ENCODE measurements at regions not wholly inside any gene's neighbourhood (a gene's known extent, or its start where the extent isn't known, plus 50 kb on each side); places are given as distances from the start of the nearest gene placed in this dataset.

GRCh38 chr6:139647841-139648240 is 273.4 kb upstream of the CITED2 start:
- no peak for DNase-seq (ENCODE audit: low spot score in 2 of 2)
- no peak for FAIRE-seq

DNA sequence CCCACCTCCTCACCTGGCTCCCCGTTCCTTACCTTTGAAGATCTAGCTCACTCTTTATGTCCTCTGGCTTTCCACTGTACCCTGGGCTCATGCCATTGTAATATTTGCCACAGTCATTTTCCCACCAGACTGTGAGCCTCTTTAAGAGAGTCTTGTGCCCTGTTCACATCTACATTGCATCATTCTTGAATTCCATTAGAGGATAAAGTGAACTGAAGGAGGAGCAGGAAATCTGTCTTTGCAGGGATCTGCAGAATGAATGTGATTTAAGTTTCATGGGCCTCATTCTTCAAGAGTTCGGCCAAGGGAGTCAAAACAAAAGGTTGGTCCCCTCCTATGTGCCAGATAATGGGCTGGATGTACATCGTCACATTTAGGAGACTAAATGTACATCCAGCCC is 272.6 kb upstream of the CITED2 start:
- DNase-seq (ENCODE audit: low spot score in 2 of 2) (no peak), FAIRE-seq (no peak)

- DNase-seq (ENCODE audit: low spot score in 2 of 2), result no peak
- FAIRE-seq, result no peak
Measured at GRCh38 chr6:139644821-139645220, 270.4 kb upstream of the CITED2 start.

DNA sequence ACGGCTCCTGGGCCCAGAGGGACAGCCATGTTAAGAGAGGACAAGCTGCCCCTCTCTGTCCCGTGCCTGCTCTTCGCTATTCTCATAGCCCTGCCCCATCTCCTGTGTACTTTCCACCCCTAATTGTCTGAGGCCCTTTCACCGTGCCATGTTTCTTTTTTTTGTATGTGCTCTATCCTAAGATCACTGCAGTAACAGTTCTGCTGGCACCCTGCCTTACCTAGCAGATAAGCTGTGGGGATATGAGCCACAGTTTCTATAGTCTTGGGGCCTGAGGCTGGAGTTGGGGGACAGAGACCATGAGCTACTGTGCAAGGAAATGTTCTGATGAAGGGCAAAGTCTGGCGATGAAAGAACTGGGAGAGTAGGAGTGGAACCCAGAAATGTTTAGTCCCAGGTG is 269.5 kb upstream of the CITED2 start:
- FAIRE-seq, result no peak
- no peak for DNase-seq (ENCODE audit: low spot score in 2 of 2)

- no peak for FAIRE-seq
- no peak for DNase-seq (ENCODE audit: low spot score in 2 of 2)
Measured at GRCh38 chr6:139642346-139642745, 267.9 kb upstream of the CITED2 start.

DNA sequence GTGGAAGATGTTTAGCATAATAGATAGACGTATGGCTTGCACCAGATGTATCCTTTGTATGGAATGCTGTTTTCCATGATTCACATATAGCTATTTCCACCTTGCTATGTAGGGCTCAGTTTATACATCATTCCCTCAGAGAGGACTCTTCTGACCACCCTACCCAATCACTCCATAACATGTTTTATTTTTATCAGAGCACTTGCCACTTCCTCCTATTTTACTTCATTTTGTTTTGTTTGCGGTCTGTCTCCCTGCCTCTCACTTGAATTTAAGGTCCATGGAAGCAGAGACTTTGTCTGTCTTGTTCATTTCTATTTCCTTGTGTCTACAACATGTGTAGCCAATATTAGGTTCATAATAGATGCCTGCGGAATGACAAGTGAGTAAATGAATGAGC is 266.9 kb upstream of the CITED2 start:
- no peak for FAIRE-seq
- DNase-seq (ENCODE audit: low spot score in 2 of 2), result no peak

- DNase-seq (ENCODE audit: low spot score in 2 of 2) (no peak), FAIRE-seq (no peak)
Measured at GRCh38 chr6:139640921-139641320, 266.5 kb upstream of the CITED2 start.

DNA sequence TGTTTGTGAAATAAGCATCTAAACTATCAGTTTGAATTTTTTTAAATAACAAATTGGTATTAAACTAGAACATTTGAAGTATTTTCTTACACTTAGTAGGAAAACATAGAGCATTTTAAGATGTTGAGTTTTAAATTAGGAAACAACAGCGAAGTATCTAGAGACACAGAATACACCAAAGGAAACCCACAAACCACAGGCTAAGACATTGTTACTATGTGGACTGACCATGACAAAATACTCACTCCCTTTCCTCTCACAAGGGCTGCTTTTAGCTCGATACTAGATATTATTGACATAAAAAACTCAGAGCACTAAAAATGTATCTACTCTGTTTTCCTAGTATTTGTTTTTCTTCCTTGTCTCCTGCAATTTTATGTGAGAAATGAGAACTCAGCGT is 266.0 kb upstream of the CITED2 start:
- no peak for FAIRE-seq

GRCh38 chr6:139639507-139639906 is 265.1 kb upstream of the CITED2 start:
- DNase-seq (ENCODE audit: low spot score in 2 of 2) (no peak), FAIRE-seq (no peak)

More for the DNA sequence above, 266.0 kb upstream of the CITED2 start:
- no peak for DNase-seq (ENCODE audit: low spot score in 2 of 2)

GRCh38 chr6:139638179-139638941 is 263.9 kb upstream of the CITED2 start:
- FAIRE-seq, result no peak
- DNase-seq (ENCODE audit: low spot score in 2 of 2), result no peak

DNA sequence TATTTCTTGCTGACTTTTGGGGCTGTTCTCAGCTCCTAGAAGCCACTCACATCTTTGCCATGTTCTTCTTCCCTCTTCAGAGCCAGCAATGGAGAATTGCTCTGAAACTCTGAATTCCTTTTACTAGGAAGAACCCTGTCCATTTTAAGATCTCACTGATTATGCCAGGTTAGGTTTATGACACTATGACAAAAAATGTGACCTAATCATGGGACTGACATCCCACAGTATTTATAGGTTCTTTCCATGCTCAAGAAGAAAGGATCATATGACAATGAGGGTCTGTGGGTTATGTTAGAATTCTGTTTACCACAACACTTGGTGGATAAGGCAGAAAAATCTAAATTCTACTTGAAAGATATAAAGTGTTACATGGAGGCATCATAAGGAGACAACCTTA is 263.3 kb upstream of the CITED2 start:
- FAIRE-seq (no peak), DNase-seq (ENCODE audit: low spot score in 2 of 2) (no peak)

GRCh38 chr6:139636391-139636790 is 261.9 kb upstream of the CITED2 start:
- no peak for DNase-seq (ENCODE audit: low spot score in 2 of 2)
- FAIRE-seq, result no peak

DNA sequence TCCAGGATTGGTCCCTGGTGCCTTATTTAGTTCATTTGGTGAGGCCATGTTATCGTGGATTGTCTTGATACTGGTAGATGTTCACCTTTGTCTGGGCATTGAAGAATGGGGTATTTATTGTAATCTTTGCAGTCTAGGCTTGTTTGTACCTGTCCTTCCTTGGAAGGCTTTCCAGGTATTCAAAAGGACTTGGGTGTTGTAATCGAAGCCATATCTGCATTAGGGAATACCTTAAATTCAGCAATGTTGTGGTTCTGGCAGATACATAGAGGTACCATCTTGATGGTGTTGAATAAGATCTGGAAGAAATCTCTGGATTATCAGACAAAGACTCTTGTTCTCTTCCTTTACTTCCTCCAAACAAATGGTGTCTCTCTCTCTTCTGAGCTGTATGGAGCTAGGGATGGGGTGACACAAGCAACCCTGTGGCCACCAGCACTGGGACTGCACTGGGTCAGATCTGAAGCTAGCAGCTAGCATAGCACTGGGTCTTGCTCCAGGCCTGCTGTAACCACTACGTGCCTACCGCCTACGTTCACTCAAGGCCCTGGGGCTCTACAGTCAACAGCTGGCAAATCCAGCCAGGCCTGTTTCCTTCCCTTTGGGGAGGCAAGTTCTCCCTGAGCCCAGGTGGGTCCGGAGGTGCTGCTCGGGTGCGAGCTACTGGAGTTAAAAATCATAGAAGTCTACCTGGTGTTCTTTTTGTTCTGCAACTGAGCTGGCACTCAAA is 261.1 kb upstream of the CITED2 start:
- FAIRE-seq, result no peak
- no peak for DNase-seq (ENCODE audit: low spot score in 2 of 2)

- no peak for FAIRE-seq
- no peak for DNase-seq (ENCODE audit: low spot score in 2 of 2)
Measured at GRCh38 chr6:139632840-139633239, 258.4 kb upstream of the CITED2 start.

DNA sequence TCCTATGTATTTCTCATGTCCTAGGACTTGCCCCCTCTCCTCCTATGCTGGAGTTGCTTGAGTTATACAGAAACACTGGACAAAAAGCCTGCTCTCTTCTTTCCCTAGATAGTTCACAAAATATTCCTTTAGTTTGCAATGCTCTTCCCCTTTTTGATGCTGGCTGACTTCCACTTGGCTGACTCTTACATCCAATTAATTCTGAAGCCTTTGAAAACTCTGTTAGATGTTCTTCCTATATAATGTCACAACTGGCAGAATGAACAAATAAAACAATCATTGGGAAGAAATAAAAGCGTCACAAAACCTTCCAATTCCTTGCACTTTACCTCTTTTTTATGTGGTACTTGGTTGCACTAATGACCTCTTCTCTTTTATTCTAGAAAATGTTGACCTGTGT is 253.8 kb upstream of the CITED2 start:
- no peak for DNase-seq (ENCODE audit: low spot score in 2 of 2)
- FAIRE-seq, result no peak

DNA sequence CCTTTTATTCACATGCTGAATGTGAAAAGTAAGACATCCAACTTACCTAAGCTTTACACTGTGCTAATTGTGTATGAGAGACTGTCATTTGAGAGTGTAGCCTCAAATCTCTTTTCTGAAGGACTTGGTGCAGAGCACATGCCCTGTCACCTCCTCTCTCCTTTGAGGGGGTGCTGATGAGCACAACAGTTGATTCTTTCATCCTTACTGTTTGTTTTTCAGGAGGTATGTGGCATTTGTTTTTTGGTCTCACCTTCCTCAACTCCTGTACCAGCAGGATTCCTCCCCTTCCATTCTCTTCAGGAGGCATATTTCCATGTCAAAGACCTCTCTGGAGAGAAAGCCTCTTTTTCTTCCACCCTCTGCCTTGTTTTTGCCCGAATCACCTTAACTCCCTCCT is 252.6 kb upstream of the CITED2 start:
- no peak for DNase-seq (ENCODE audit: low spot score in 2 of 2)
- FAIRE-seq, result no peak

- DNase-seq (ENCODE audit: low spot score in 2 of 2), result peak in 1 of 2 donors; percentile 14
- FAIRE-seq, result no peak
Measured at GRCh38 chr6:139625998-139626975, 251.8 kb upstream of the CITED2 start.

- FAIRE-seq, result no peak
Measured at GRCh38 chr6:139625081-139625939, 250.9 kb upstream of the CITED2 start.

GRCh38 chr6:139623372-139623771 is 248.9 kb upstream of the CITED2 start:
- FAIRE-seq, result no peak

More at GRCh38 chr6:139625081-139625939, 250.9 kb upstream of the CITED2 start:
- DNase-seq (ENCODE audit: low spot score in 2 of 2), result no peak

DNA sequence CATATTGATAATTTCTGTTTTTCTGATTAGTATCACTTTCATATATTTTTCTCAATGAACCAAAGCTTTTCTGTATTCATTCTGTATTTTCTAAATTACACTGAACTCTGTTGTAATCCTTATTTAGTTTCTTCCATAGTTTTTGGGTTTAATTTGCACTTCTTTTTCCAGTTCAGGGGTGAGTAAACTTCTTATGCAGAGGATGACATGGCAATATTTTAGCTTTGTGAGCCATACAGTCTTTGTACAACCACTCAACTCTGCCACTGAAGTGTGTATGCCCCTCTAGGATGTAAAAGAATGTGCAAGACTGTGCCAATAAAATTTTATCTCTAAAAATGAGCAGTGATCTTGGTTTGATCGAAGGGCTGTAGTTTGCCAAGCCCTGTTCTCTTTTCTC is 239.0 kb upstream of the CITED2 start:
- no peak for DNase-seq (ENCODE audit: low spot score in 2 of 2)
- no peak for FAIRE-seq

More at GRCh38 chr6:139623372-139623771, 248.9 kb upstream of the CITED2 start:
- DNase-seq (ENCODE audit: low spot score in 2 of 2), result no peak

All from frontal cortex (tissue), 3 donors.